Globus pallidus (tissue), 1 donor: ENCODE measurements at regions not wholly inside any gene's neighbourhood (a gene's known extent, or its start where the extent isn't known, plus 50 kb on each side); places are given as distances from the start of the nearest gene placed in this dataset.
"Not testable (repeated sequence)": the region's sequence is repeated elsewhere in the genome, so short reads cannot be mapped to it uniquely, and the experiment has no call there.

ENCODE experiments used
- DNase-seq: peaks from one replicate; pipeline ENCODE4 v3.0.0-alpha.2; 2015; ENCODE audit warnings: low spot score

DNA sequence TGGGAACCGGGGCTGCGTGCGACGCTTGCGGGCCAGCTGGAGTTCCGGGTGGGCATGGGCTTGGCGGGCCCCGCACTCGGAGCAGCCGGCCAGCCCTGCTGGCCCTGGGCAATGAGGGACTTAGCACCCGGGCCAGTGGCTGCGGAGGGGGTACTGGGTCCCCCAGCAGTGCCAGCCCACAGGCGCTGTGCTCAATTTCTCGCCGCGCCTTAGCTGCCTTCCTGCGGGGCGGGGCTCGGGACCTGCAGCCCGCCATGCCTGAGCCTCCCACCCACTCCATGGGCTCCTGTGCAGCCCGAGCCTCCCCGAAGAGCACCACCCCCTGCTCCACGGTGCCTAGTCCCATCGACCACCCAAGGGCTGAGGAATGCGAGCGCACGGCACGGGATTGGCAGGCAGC is 63.8 kb downstream of the PLXNA1 start:
- DNase-seq: not testable (repeated sequence)

DNA sequence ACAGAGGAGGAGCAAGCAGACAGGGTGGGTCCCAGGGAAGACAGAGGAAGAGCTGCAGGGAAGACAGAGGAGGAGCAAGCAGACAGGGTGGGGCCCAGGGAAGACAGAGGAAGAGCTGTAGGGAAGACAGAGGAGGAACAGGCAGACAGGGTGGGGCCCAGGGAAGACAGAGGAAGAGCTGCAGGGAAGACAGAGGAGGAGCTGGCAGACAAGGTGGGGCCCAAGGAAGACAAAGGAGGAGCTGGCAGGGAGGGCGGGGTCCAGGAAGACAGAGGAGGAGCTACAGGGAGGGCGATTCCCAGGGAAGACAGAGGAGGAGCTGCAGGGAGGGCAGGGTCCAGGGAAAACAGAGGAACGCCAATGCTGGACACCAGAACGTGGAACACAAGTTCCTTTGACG is 66.5 kb downstream of the PLXNA1 start:
- no peak for DNase-seq

DNA sequence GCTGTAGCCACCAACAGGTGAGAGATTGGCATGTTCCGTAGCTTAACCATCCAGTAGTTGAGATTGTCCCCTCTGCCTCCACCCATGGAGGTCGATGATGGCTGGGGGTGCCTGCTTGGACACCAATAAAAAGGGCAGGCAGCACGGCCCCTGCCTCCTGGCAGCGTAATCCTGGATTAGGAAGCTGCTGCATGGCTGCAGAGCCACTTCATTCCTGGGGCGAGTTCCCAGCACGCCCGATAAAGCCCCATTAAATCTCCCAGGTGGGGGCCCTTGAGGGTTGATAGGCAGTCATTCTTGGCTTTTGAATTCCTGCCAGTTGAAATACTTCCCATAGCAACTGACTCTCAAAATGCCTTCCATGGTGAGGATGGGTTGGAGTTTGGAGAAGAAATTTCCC is 67.8 kb downstream of the PLXNA1 start:
- no peak for DNase-seq

DNA sequence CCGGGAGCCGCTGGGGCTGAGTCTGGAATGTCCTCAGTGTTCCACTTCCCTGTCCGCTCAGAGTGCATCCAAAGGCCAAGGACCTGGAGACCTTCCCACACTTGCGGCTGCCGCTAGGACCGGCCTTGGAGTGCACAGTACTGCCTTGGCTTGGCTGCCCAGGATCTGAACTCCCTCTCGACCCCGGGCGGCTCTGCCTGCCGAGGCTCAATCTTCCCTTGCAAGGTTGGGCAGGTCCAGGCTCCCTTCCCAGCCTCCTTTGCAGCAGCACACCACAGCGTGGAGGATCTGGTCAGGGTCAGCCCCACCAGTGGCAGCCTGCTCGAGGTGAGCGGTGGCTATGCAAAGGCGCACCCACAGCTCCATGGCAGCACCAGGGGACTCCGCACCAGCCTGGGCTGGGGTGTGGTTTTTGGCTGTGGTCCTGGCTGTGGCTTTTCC is 69.2 kb downstream of the PLXNA1 start:
- DNase-seq: no peak

DNA sequence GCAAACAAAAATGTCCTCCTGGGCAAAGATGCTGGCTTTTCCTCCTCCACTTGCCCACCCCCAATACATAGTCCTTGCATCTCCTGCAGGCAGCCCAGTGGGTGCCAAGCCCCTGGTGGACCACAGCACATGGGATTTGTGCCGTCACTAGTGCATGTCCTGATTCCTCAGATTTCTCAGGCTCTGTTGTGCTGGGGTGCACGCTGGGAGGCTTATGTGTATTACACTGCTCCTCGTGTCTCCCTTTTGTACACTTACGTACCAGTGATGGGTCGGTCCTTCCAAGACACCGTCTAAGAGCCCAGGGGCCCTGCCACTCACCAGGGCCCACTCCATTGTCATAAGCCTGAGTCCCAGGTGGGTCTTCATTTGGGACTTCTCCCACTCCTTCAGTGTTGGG is 70.1 kb downstream of the PLXNA1 start:
- DNase-seq: no peak

DNA sequence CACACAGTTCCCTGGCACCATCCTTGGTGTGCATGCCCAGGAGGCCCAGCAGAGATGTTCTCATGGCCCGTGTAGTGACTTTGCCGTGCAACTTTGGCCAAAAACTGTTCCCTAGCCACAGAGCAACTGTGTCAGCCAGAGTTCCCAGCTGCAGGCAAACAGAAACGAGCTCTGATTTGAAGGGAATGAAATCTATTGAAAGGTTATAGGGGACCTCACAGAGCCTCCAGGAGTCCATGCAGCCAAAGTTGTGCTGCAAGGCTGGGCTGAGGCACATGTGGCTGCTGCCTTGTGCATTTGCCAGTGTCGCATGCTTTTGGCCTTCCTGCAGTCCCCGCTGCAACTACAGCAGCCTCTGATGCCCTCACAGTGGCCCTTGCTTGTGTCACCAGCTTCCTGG is 70.5 kb downstream of the PLXNA1 start:
- DNase-seq: no peak

DNA sequence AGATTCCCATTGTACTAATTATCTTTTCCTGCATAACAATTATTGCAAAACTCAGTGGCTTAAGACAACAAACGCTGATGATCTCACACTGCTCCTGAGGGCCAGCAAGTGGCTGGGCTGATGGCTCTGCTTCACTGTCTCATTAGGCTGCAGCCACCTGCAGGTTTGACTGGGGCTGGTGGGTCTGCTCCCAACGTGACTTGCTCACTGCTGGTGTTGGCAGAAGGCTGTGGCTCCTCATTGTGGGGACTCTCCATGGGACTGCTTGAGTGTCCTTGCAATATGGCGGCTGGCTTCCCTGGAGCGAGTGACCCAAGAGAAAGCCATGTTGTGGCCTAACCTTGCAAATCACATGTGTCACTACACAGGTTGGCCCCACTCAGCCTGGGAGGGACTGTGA is 71.1 kb downstream of the PLXNA1 start:
- no peak for DNase-seq

DNA sequence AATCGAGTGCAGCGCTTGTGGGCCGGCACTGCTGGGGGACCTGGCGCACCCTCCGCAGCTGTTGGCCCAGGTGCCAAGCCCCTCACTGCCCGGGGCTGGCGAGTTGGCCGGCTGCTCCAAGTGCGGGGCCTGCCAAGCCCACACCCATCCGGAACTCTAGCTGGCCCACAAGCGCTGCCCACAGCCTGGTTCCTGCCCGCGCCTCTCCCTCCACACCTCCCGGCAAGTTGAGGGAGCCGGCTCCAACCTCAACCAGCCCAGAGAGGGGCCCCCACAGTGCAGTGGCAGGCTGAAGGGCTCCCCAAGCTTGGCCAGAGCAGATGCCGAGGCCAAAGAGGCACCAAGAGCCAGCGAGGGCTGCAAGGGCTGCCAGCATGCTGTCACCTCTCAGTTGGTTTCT is 73.4 kb downstream of the PLXNA1 start:
- DNase-seq: no peak

DNA sequence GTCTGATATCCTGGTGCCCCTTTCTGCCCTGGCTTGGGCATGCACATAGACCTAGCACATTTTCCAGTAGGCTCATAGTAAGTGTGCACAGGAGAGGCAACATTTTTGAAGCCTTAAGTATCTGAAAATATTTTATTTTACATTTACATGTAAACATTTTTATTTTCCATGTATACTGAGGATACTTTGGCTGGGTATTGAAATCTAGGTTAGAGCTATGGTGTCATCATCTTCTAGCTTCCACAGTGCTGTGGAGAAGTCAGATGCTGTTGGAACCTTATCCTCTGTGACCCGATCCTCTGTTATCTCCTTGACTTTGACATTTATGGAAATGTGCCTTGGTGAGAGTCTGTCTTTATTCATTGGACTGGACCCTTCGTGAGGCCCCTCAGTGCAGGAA is 74.1 kb downstream of the PLXNA1 start:
- DNase-seq: no peak

DNA sequence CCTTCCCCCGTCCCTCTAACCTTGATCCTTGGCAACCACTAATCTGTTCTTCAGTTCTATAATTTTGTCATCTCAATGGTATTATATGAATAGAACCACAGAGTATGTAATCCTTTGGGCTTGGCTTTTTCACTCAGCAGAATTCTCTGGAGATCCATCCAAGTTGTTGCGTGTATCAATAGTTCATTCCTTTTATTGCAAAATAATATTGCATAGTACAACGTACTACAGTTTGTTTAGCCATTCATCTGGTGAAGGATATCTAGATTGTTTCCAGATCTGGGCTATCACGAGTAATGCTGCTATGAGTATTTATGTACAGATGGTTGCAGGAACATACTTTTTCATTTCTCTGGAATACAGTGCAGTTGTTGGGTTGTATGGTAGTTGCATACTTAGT is 76.2 kb downstream of the PLXNA1 start:
- no peak for DNase-seq

DNA sequence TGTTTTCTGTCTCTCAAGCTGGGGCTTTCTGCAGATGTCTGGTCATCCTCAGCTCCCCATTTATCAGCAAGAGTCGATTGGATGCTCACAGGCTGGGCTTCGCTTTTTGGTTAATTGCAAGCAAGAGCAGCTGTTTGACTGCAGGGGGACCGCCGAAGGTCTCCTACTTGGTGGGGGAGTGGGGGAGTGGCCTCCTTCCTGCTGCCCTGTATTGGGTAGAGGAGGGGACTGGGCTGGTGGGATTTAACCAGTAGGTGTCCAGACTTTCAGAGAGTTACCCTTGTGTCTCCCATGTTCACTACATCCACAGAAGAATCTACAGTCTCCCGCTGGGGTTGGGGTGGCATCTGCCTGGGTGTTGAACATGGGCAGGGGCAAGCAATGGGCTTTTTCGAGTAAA is 78.7 kb downstream of the PLXNA1 start:
- no peak for DNase-seq

DNA sequence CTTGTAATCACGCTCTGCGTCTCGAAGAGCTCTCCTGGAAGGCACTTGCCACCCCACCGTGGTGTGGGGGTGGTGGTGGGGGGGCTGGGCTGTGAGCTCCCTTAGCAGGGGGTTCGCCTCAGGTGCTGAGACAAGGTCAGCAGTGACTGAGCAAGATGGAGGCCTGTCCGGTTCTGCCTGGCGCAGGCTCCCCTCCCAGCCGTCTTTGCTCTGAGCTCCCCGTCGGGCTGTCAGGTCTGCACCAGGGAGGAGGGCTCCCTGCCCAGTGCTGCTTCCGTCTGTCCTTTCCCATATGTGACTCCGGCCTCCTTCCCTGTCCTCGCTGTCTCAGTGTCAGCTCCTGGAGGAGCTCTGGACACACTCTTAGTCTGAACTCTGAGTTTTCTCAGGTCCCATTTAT is 80.0 kb downstream of the PLXNA1 start:
- DNase-seq: no peak

DNA sequence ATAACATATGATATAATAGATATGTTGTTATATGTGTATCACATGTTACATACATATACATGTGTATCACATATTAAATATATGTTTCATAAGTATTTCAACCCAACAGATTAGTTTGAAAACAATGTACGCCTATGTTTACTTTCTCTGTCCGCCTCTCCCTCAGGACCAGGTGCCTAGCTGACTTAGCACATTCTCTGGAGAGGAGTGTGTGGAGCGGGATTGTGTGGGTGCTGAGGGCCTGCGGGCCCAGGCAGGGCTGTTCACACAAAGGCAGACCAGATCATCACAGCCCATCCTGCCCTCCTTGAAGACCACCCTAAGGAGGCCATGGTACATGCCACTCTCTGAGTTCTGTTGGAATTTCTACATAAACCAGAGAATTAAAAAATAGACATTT is 81.0 kb downstream of the PLXNA1 start:
- DNase-seq: no peak

DNA sequence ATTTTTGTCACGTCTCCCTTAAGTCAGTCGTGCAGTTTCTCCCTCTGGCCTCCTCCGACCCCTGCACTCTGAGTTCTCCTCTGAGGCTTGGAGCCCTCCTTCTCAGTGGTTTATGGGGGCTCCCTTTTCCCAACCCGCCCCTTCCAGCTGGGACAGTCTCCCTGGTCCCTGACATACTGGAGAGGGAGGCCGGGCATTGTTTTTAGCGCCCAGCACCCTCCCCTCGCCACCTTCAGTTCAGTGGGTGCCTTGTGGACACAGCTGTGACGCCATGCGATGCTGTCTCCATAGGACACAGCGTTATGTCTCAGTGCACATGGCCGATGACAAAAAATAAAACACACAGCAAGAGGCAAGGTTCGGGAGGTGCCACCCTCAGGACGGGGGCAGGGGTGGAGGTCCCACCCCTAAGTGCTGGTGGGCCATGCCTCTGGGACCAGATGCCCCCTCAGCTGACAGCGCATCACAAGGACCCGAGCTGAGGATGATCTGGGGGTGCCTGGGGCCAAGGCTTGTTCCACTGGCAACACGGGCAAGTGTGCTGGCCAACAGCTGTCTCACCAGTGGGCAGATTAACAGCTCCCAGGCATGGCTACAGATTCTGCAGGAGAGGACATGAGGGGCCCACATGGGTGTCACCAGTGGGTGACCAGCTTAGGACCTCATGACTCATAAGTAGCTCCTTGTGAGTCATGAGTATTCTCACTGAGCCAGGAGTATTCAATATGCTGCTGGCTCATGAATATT is 81.6 kb downstream of the PLXNA1 start:
- no peak for DNase-seq

DNA sequence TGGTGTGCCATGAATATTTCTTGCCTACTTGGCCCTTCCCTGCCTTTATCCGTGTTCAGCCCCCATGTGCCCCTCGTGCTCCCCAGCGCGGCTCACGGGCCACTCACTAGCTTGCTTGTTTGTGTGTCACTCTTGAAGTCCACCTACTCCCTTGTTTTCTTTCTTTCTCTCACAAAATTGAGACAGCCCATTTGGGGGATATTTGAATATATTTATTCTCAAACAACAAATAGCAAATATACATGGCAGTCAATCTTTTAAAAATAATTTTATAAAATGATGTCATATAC is 82.2 kb downstream of the PLXNA1 start:
- DNase-seq: no peak

DNA sequence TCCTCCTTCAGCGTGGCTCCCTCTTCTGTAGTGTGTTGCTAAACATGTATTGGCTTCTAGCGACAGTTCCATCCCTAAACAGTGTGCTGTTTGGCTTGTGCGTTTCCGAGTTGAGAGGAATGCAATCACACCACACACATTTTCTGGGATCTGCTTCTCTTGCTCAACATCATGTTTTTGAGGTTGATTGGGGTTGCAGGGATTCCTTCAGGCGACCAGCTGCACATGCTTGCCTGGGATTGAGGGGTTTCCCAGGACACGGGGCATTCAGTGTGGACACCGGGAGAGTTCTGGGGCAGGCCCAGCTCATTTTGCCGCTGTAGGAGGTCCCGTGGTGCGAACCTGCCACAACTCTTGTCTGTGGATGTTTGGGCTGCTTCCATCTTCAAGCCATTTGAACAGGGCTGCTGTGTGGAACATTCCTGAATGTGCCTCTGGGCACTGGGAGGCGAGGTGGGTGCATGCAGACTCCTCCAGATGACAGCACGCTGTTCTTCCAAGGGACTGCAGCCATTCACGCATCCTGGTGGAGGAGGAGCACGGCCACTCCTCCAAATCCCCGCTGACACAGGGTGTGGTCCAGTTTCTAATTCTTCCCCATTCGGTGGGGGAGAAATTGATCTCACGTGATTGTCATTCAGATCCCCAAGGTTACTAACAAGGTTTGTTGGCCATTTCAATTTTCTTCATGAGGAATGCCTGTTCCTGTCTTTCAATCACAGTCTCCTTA is 82.8 kb downstream of the PLXNA1 start:
- DNase-seq: peak; percentile 2

DNA sequence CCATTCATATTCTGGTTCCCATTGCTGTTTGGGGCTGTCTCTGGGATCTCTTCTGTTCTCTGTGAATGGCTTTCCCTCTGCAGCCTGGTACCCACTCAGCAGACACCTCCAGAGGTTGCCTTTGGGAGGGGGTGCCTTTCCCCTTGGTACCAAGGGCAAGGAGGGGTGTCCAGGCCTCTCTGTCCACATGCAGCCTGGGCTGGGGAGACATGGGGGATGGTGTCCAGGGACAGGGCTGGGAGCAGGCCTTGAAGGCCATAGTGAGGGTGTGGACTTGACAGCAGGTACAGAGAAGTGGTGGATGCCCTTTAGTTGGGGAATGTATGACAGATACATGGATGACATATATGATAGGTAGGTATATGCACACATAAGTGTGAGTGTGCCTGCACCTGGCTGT is 83.7 kb downstream of the PLXNA1 start:
- no peak for DNase-seq

DNA sequence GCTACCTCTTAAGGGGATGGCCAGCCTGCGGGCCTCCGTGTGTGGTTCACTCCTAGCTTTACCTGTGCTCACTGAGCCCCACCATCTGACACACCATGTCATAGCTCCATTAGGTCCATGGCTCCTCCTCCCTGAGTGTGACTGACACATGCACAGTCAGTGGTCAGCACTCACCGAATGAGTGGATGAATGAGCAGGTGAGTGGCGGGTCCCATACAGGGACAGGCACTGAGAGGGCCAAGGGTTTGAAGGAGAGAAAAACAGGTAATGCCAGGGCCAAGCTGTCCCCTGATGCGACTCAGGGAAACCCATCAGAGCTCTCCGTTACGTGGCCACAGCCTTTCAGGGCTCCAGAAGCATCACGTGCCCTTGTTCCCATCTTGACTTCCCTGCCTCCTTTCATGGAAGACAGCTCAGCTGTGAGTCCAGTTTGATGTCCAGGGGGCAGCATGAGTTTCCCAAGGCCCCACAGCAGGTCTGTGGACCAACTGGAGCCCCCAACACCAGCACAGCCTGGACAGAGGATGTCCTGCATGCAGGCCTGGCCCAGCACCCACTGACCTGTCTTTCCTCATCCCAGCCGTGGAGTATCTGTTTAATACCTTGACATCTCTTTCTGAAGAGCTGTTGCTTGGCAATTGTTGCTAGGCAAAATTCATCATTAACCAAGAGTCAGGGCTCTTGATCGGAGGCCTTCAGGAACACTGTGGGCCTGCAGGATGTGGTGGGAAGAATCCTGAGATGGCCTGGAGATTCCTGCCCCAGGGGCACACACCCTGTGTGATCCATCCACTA is 84.4 kb downstream of the PLXNA1 start:
- no peak for DNase-seq

DNA sequence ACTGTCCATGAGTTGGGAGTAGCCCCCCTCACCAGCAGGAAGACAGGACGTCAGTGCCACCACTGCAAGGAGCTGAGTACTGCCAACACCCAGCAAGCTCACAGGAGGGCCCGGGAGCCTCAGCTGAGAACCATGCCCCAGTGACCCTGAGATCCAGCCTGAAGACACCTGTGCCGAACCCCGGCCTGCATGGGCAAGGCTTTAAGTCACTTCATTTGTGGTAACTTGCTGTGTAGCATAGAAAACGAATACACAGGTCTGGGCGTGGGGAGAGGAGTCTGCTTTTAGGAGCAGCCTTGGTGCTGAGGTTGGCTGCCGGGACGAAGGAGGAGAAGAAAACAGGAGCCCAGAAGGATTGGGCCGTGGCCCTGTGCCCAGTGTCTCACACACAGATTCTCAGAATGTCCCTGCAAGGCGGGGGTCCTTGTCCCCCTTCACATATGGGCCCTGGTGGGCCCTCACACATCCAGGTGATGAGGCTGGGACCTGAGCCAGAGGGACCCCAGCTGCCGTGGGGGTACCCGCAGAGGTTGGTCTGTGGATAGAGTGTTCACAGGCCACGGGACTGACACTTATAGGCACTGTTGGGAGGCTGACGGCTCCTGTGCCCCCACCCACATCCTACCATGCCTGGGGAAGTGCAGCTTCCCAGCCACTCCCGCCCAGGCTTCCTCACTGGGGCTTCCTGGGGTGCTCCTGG is 85.3 kb downstream of the PLXNA1 start:
- DNase-seq: no peak

DNA sequence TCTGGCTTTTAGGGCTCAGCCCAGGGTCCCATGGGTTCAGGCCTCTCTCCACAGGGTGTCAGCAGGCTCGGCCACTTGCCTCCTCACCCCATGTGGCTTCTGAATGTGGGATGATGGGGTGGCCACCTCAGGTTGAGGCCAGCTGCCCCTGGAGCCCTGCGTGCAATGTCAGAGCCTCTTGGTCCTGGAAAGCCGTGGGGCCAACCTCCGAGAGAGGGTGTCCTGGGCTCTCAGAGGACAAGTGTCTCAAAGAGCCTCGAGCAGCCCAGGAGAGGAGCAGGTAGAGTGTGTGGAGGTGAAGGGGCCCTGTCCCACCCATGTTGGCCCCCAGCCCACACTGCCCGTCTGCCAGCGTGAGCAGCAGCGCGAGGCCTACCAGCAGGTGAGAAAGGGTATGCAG is 86.0 kb downstream of the PLXNA1 start:
- no peak for DNase-seq

DNA sequence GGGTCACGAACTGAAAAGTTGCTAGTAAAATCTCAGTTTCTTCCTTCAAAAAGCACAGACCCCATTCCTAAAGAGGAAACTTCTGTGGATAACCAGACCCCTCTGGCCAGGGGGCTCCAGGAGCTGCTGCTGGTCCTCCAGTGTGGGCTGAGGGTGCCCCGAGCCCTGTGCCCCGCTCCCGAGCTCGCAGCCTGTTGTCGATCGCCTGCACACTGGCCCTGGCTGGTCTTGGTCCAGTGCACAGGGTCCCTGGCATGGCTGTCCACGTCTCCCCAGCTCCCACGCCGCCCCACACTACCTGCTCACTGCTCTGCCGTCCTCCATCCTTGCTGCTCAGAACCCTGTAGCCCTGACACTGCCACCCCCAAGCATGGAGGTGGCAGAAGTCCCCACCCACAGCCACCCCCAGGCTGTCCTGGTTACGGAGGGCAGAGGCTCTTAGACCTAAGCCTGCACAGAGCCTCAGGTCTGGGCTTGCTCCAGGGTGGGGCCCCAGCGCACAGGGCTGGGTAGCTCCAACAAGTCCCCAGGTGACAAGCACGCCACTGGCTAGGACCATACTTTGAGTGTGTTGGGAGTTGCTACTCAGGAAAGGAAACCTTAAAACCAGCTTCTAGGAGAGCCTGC is 87.0 kb downstream of the PLXNA1 start:
- no peak for DNase-seq

DNA sequence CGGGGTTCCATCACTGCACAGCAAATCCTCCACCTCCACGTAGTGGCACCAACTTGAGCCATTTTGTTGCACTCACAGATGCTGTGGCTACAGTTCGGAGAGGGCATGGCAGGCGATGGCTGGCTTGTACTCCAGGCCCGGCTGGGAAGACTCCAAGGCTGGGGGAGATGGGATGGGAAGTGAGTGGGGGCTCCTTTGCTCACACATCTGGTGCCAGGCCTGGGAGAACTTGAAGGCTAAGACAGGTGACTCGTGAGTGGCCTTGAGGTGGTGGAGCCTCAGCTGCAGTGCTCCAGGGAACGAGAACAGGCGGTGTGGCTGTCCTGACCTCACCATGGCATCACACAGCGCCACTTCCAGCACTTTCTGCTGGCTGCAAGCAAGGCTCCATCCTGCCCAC is 87.9 kb downstream of the PLXNA1 start:
- DNase-seq: no peak
